CD4-positive, alpha-beta T cell (primary cell): ENCODE measurements at regions not wholly inside any gene's neighbourhood (a gene's known extent, or its start where the extent isn't known, plus 50 kb on each side); places are given as distances from the start of the nearest gene placed in this dataset.
"Not testable (repeated sequence)": the region's sequence is repeated elsewhere in the genome, so short reads cannot be mapped to it uniquely, and the experiment has no call there.

Experiments used
- ATAC-seq: fragments of 200-7000 bp; cut with Tn5 transposase; one replicate; pipeline ENCODE4 v1.10.0; 2022; ENCODE audit warnings: mild to moderate bottlenecking; ENCODE audit not compliant: poor library complexity
- CTCF ChIA-PET: fragments of 350-600 bp; sonication (Branson Sonifier 250); formaldehyde crosslinking; loops from one replicate; lab custom pipeline; 2021; ENCODE audit warnings: antibody characterized with exemption, inconsistent platforms; lab: Charles Lee
- POLR2A ChIA-PET: fragments of 350-600 bp; sonication (Branson Sonifier 250); formaldehyde crosslinking; loops from one replicate; lab custom pipeline; 2021; ENCODE audit warnings: antibody characterized with exemption, inconsistent platforms; lab: Charles Lee
- DNase-seq, 14 experiments: peaks; one replicate each; pipeline ENCODE4 v3.0.0-alpha.2; 2013 to 2020; ENCODE audit warnings: mixed read lengths in 2 of 14
- H3K27ac ChIP-seq, 2 donors: one replicate each; pipeline versions ENCODE4 v1.5.1 to v1.7.0; 2013; ENCODE audit warnings: low read length in 2 of 2, low read depth in 1 of 2, mild to moderate bottlenecking in 1 of 2
- H3K27me3 ChIP-seq, 2 experiments: 1 replicate in 1 of 2; 2 replicates in 1 of 2; pipeline versions ENCODE4 v1.6.1 to v1.7.0; 2013; ENCODE audit warnings: low read length in 2 of 2, control low read depth in 1 of 2, mild to moderate bottlenecking in 1 of 2, moderate library complexity in 1 of 2; ENCODE audit not compliant: insufficient read depth in 2 of 2, control insufficient read depth in 1 of 2
- H3K36me3 ChIP-seq: one replicate; pipeline ENCODE4 v1.6.1; 2013; ENCODE audit warnings: low read length, control low read depth; ENCODE audit not compliant: insufficient read depth
- H3K4me1 ChIP-seq: one replicate; pipeline ENCODE4 v1.6.1; 2013; ENCODE audit warnings: low read length, control low read depth; ENCODE audit not compliant: insufficient read depth
- H3K4me3 ChIP-seq: one replicate; pipeline ENCODE4 v1.5.1; 2013; ENCODE audit warnings: mild to moderate bottlenecking, low read length, moderate library complexity
- H3K9me3 ChIP-seq, 2 experiments: 1 replicate in 1 of 2; 2 replicates in 1 of 2; pipeline versions ENCODE4 v1.6.1 to v1.7.0; 2013; ENCODE audit warnings: low read length in 2 of 2, mild to moderate bottlenecking in 2 of 2, control low read depth in 1 of 2, moderate library complexity in 1 of 2; ENCODE audit not compliant: control insufficient read depth in 1 of 2, insufficient read depth in 1 of 2
- H3K27ac Mint-ChIP-seq: one replicate; pipeline ENCODE4 v1.8.0; 2020; ENCODE audit warnings: mixed read lengths
- H3K27me3 Mint-ChIP-seq: one replicate; pipeline ENCODE4 v1.8.0; 2021; ENCODE audit warnings: mixed read lengths
- H3K36me3 Mint-ChIP-seq: one replicate; pipeline ENCODE4 v1.8.0; 2021; ENCODE audit warnings: low read depth, mixed read lengths
- H3K4me1 Mint-ChIP-seq: one replicate; pipeline ENCODE4 v1.8.0; 2021; ENCODE audit warnings: low read depth, mixed read lengths
- H3K4me3 Mint-ChIP-seq: one replicate; pipeline ENCODE4 v1.8.0; 2020; ENCODE audit warnings: mild to moderate bottlenecking, mixed read lengths
- H3K9me3 Mint-ChIP-seq: one replicate; pipeline ENCODE4 v1.8.0; 2020; ENCODE audit warnings: mixed read lengths
- intact Hi-C, 2 experiments: fragments of 100-400 bp; cut with DNase I in 1 of 2; cut with micrococcal nuclease in 1 of 2; formaldehyde crosslinking; loops; one replicate each; pipeline versions ENCODE4 v1.15.1 to v1.9.0; 2023 to 2025; cut with DNase I, micrococcal nuclease
- TF ChIP-seq, protein P1 (sequence below): fragments of 200-600 bp; IDR thresholded peaks from one replicate; pipeline ENCODE4 v1.8.0; 2022; ENCODE audit warnings: antibody characterized with exemption, mild to moderate bottlenecking

DNA sequence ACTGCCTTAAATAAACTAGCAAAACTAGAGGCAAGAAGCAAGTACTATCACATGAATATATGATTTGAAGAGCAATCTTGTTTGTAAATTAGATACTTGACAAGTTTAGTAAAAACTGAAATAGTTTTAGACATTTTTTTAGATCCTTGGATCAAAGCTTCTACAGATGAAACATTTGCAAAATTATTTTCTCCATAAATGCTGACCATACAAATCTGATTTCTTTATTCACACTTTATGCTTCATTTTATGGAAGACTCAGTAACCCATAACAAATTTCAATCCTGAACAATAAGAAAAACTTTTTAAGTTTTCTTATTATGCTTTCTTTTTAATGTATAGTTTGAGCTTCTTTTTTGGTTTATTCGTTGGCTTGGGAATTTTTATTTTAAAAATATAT, 750.2 kb upstream of the SLITRK5 start:
- Mint-ChIP-seq H3K27me3 (no peaks in the 10 kb centered on the region), H3K4me3 (no peak overlapping the region)

DNA sequence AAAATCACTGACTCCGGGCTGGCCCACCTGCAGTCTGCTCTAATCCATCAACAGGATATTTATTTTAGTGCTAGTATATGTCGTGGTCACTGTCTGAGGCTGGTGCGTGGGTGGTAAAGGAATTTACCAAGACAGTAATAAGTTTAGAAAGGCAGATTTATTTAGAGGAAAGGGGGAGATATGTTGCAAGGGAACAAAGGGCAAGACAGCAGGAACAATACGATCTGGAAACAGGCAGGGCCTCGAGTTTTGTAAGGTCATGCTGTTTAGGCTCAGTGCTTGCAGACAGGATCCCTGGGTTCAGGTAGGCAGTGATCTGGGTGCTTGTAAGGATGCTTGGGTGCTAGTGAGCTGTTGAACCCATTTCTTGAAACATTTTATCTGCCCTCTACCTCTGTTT, 748.2 kb upstream of the SLITRK5 start:
- POLR2A ChIA-PET, result no interaction called here
- intact Hi-C loops, result no loop called here
- Histone ChIP-seq H3K36me3 (no peaks in the 10 kb centered on the region), H3K27me3 (no peaks in the 10 kb centered on the region), H3K27ac (no peak overlapping the region), H3K4me1 (no peaks in the 10 kb centered on the region), H3K4me3 (no peak overlapping the region), H3K9me3 (peaks cover 0 to 3% of the 10 kb centered on the region in 2 experiments)
- Mint-ChIP-seq H3K27me3 (no peaks in the 10 kb centered on the region), H3K9me3 (peaks cover 2% of the 10 kb centered on the region), H3K4me1 (no peaks in the 10 kb centered on the region), H3K4me3 (no peak overlapping the region), H3K36me3 (no peaks in the 10 kb centered on the region), H3K27ac (no peak overlapping the region)
- CTCF ChIA-PET, result no interaction called here
- DNase-seq, result no peak
- no peak for ATAC-seq
- TF ChIP-seq, protein P1, sequence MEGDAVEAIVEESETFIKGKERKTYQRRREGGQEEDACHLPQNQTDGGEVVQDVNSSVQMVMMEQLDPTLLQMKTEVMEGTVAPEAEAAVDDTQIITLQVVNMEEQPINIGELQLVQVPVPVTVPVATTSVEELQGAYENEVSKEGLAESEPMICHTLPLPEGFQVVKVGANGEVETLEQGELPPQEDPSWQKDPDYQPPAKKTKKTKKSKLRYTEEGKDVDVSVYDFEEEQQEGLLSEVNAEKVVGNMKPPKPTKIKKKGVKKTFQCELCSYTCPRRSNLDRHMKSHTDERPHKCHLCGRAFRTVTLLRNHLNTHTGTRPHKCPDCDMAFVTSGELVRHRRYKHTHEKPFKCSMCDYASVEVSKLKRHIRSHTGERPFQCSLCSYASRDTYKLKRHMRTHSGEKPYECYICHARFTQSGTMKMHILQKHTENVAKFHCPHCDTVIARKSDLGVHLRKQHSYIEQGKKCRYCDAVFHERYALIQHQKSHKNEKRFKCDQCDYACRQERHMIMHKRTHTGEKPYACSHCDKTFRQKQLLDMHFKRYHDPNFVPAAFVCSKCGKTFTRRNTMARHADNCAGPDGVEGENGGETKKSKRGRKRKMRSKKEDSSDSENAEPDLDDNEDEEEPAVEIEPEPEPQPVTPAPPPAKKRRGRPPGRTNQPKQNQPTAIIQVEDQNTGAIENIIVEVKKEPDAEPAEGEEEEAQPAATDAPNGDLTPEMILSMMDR, result no peak

More for the DNA sequence above, 750.2 kb upstream of the SLITRK5 start:
- TF ChIP-seq, protein P1, result no peak
- Histone ChIP-seq H3K27ac (no peak overlapping the region), H3K4me1 (no peaks in the 10 kb centered on the region), H3K36me3 (no peaks in the 10 kb centered on the region), H3K4me3 (no peak overlapping the region), H3K27me3 (no peaks in the 10 kb centered on the region), H3K9me3 (peaks cover 0 to 6% of the 10 kb centered on the region in 2 experiments)
- intact Hi-C loops, result no loop called here
- H3K36me3 Mint-ChIP-seq, result no peaks in the 10 kb centered on the region
- no peaks in the 10 kb centered on the region for H3K4me1 Mint-ChIP-seq
- H3K27ac Mint-ChIP-seq, result no peak overlapping the region
- CTCF ChIA-PET, result no interaction called here
- no peak for ATAC-seq
- H3K9me3 Mint-ChIP-seq, result peaks cover 5% of the 10 kb centered on the region
- POLR2A ChIA-PET, result no interaction called here
- no peak for DNase-seq

DNA sequence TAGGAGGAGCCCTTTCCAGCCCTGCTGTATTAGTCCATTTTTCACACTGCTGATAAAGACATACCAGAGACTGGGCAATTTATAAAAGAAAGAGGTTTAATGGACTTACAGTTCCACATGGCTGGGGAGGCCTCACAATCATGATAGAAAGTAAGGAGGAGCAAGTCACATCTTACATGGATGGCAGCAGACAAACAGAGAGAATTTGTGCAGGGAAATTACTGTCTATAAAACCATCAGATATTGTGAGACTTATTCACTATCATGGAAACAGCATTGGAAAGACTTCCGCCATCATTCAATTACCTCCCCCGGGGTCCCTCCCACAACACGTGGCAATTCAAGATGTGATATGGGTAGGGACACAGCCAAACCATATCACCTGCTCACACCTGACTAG, 744.3 kb upstream of the SLITRK5 start:
- H3K27ac ChIP-seq, H3K27me3 ChIP-seq, intact Hi-C loops, H3K4me1 Mint-ChIP-seq, H3K9me3 Mint-ChIP-seq, H3K27me3 Mint-ChIP-seq, H3K4me3 Mint-ChIP-seq, ATAC-seq, H3K36me3 Mint-ChIP-seq, CTCF ChIA-PET, H3K4me1 ChIP-seq, H3K36me3 ChIP-seq, H3K4me3 ChIP-seq, DNase-seq, H3K9me3 ChIP-seq, H3K27ac Mint-ChIP-seq, POLR2A ChIA-PET: not testable (repeated sequence)

DNA sequence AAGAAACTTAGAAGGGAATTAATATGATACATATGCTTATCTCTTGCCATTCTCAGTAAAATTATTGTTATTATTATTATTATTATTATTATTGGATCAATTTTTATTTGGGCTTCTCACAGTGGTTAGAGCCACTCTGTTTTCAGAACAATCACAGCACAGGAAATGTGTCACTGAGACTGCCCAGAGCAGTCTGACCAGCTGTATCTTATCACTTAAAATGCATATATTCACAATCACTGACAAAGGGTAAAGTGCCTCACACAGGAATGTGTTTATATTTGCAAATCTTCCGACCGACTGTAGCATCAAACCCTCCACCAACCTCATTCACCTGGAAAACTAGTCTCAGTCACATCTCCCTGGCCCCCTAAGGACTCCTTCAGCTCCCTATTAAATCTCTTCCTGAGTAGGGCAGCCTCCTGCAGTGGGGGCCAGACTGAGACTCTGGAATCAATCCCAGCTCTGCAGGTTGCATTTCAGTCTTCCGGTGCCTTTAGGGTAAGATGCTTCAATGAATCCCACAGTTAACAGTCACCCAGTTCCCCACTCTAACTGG, 738.3 kb upstream of the SLITRK5 start:
- no peaks in the 10 kb centered on the region for H3K36me3 ChIP-seq
- H3K9me3 ChIP-seq, result no peaks in the 10 kb centered on the region
- Mint-ChIP-seq H3K27me3 (no peaks in the 10 kb centered on the region), H3K4me3 (no peak overlapping the region), H3K9me3 (no peaks in the 10 kb centered on the region), H3K27ac (no peak overlapping the region), H3K4me1 (no peaks in the 10 kb centered on the region), H3K36me3 (no peaks in the 10 kb centered on the region)
- no peak for DNase-seq
- no peak overlapping the region for H3K27ac ChIP-seq
- H3K4me3 ChIP-seq, result no peak overlapping the region
- POLR2A ChIA-PET, result no interaction called here
- TF ChIP-seq, protein P1, result no peak
- CTCF ChIA-PET, result no interaction called here
- no peaks in the 10 kb centered on the region for H3K4me1 ChIP-seq
- intact Hi-C loops, result no loop called here
- ATAC-seq, result no peak
- no peaks in the 10 kb centered on the region for H3K27me3 ChIP-seq
